Daoy (cell line): ENCODE measurements at regions not wholly inside any gene's neighbourhood (a gene's known extent, or its start where the extent isn't known, plus 50 kb on each side); places are given as distances from the start of the nearest gene placed in this dataset.
"Not testable (repeated sequence)": the region's sequence is repeated elsewhere in the genome, so short reads cannot be mapped to it uniquely, and the experiment has no call there.

Source experiments
- DNase-seq: peaks from one replicate; pipeline ENCODE4 v3.0.0-alpha.2; 2015; ENCODE audit warnings: low read depth

- DNase-seq = not testable (repeated sequence)
These were observed 52.9 kb upstream of the CSF1 start for GRCh38 chr1:109857702-109858101.

- not testable (repeated sequence) for DNase-seq
These were observed 54.7 kb upstream of the CSF1 start for GRCh38 chr1:109855986-109856385.

GRCh38 chr1:109853972-109854371 lies 56.7 kb upstream of the CSF1 start:
- not testable (repeated sequence) for DNase-seq

GRCh38 chr1:109852221-109853015 lies 58.2 kb upstream of the CSF1 start:
- peak; percentile 82 for DNase-seq

- DNase-seq = no peak
These were observed 59.8 kb upstream of the CSF1 start for GRCh38 chr1:109850827-109851226.

GRCh38 chr1:109850194-109850593 lies 60.5 kb upstream of the CSF1 start:
- DNase-seq = no peak

- no peak for DNase-seq
These were observed 61.0 kb upstream of the CSF1 start for GRCh38 chr1:109849655-109850054.

- no peak for DNase-seq
These were observed 63.4 kb upstream of the CSF1 start for GRCh38 chr1:109847251-109847650.

GRCh38 chr1:109846846-109847245 lies 63.8 kb upstream of the CSF1 start:
- no peak for DNase-seq

- DNase-seq = no peak
These were observed 64.5 kb upstream of the CSF1 start for GRCh38 chr1:109846162-109846561.

GRCh38 chr1:109845658-109846057 lies 65.0 kb upstream of the CSF1 start:
- no peak for DNase-seq

- no peak for DNase-seq
These were observed 66.0 kb upstream of the CSF1 start for GRCh38 chr1:109844609-109845008.

GRCh38 chr1:109840011-109840629 lies 70.5 kb upstream of the CSF1 start:
- no peak for DNase-seq

- DNase-seq = not testable (repeated sequence)
These were observed 71.4 kb upstream of the CSF1 start for GRCh38 chr1:109839276-109839675.

GRCh38 chr1:109838838-109839240 lies 71.8 kb upstream of the CSF1 start:
- DNase-seq = peak; percentile 73

- DNase-seq = no peak
These were observed 72.6 kb upstream of the CSF1 start for GRCh38 chr1:109837852-109838570.

- not testable (repeated sequence) for DNase-seq
These were observed 71.9 kb upstream of the EPS8L3 start for GRCh38 chr1:109835645-109836044.

- DNase-seq = no peak
These were observed 71.2 kb upstream of the EPS8L3 start for GRCh38 chr1:109834951-109835350.

GRCh38 chr1:109832945-109833344 lies 69.2 kb upstream of the EPS8L3 start:
- no peak for DNase-seq

GRCh38 chr1:109828756-109829505 lies 65.2 kb upstream of the EPS8L3 start:
- no peak for DNase-seq

- no peak for DNase-seq
These were observed 64.3 kb upstream of the EPS8L3 start for GRCh38 chr1:109827986-109828385.

- DNase-seq = peak; percentile 57
These were observed 63.7 kb upstream of the EPS8L3 start for GRCh38 chr1:109827466-109827865.
